NOMO-1 treated with DMSO at 0.1 percent for 48 hours (cell line): ENCODE measurements at regions not wholly inside any gene's neighbourhood (a gene's known extent, or its start where the extent isn't known, plus 50 kb on each side); places are given as distances from the start of the nearest gene placed in this dataset.
"Not testable (repeated sequence)": the region's sequence is repeated elsewhere in the genome, so short reads cannot be mapped to it uniquely, and the experiment has no call there.

ENCODE experiments used
- DNase-seq: peaks from one replicate; lab custom pipeline; 2025; ENCODE audit not compliant: unreplicated experiment; lab: John Stamatoyannopoulos, UW

GRCh38 chr3:145088917-145089316 lies 1072.1 kb downstream of the PLOD2 start:
- DNase-seq, result peak; percentile 65

- no peak for DNase-seq
Measured at GRCh38 chr3:145089337-145089736, 1071.6 kb downstream of the PLOD2 start.

- DNase-seq, result peak; percentile 43
Measured at GRCh38 chr3:145094355-145094941, 1066.5 kb downstream of the PLOD2 start.

- DNase-seq, result not testable (repeated sequence)
Measured at GRCh38 chr3:145111141-145111540, 1049.8 kb downstream of the PLOD2 start.

- no peak for DNase-seq
Measured at GRCh38 chr3:145116769-145117168, 1044.2 kb downstream of the PLOD2 start.

- no peak for DNase-seq
Measured at GRCh38 chr3:145118303-145118702, 1042.7 kb downstream of the PLOD2 start.

GRCh38 chr3:145124900-145125678 lies 1035.9 kb downstream of the PLOD2 start:
- no peak for DNase-seq

GRCh38 chr3:145133281-145133680 lies 1027.7 kb downstream of the PLOD2 start:
- no peak for DNase-seq

- DNase-seq, result no peak
Measured at GRCh38 chr3:145134738-145135137, 1026.2 kb downstream of the PLOD2 start.

GRCh38 chr3:145144361-145144760 lies 1016.6 kb downstream of the PLOD2 start:
- DNase-seq, result peak; percentile 92

GRCh38 chr3:145145461-145145860 lies 1015.5 kb downstream of the PLOD2 start:
- peak; percentile 71 for DNase-seq

GRCh38 chr3:145159640-145160039 lies 1001.3 kb downstream of the PLOD2 start:
- DNase-seq, result no peak

- no peak for DNase-seq
Measured at GRCh38 chr3:145170121-145170520, 990.9 kb downstream of the PLOD2 start.

GRCh38 chr3:145175626-145176025 lies 985.4 kb downstream of the PLOD2 start:
- DNase-seq, result peak; percentile 87

GRCh38 chr3:145176907-145177306 lies 984.1 kb downstream of the PLOD2 start:
- no peak for DNase-seq

- DNase-seq, result no peak
Measured at GRCh38 chr3:145177828-145178227, 983.2 kb downstream of the PLOD2 start.

GRCh38 chr3:145182196-145182911 lies 978.6 kb downstream of the PLOD2 start:
- no peak for DNase-seq

GRCh38 chr3:145183261-145183660 lies 977.7 kb downstream of the PLOD2 start:
- DNase-seq, result no peak

GRCh38 chr3:145188079-145188770 lies 972.8 kb downstream of the PLOD2 start:
- DNase-seq, result no peak

- DNase-seq, result no peak
Measured at GRCh38 chr3:145190138-145190537, 970.8 kb downstream of the PLOD2 start.

GRCh38 chr3:145190761-145191160 lies 970.2 kb downstream of the PLOD2 start:
- DNase-seq, result no peak
